NCI-H748 treated with DMSO at 0.1 percent for 48 hours (cell line): ENCODE measurements at regions not wholly inside any gene's neighbourhood (a gene's known extent, or its start where the extent isn't known, plus 50 kb on each side); places are given as distances from the start of the nearest gene placed in this dataset.
"Not testable (repeated sequence)": the region's sequence is repeated elsewhere in the genome, so short reads cannot be mapped to it uniquely, and the experiment has no call there.

Source experiments
- DNase-seq: peaks from one replicate; lab custom pipeline; 2025; lab: John Stamatoyannopoulos, UW

DNA sequence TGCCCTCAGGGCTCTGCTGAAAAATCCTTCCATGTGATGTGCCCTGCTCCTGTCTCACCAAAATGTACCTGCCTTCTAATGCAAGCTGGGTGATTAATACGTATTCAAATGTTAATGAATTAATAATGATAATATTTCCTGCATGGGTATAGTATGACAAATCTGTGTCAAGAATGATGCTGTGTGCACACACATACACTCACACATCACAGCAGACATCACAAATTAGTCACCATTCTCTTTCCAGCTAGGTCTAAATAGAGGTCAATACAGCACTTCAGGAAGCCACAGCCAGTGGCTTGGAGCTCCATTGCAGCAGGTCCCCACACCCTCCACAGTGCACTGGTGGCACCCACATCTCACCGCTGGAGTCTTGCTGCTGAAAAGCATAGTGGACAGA is 681.2 kb upstream of the NRP1 start:
- no peak for DNase-seq

DNA sequence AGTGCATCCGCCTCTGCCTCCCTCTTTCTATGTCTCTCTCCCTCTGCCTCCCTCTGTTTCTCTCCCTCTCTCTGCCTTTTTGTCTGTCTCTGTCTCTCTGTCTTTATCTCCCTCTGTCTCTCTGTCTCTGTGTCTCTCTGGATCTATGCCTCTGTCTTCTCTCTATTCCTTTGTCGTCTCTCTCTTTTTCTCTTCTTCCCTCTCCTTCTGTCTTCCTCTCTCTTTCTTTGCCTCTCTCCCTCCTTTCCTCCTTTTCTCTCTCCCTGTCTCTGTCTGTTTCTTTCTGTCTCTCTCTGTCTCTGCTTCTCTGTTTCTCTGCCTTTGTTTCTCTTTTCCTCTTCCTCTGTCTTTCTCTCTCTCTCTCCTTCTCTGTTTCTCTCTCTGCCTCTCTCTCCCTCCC is 678.8 kb upstream of the NRP1 start:
- no peak for DNase-seq

DNA sequence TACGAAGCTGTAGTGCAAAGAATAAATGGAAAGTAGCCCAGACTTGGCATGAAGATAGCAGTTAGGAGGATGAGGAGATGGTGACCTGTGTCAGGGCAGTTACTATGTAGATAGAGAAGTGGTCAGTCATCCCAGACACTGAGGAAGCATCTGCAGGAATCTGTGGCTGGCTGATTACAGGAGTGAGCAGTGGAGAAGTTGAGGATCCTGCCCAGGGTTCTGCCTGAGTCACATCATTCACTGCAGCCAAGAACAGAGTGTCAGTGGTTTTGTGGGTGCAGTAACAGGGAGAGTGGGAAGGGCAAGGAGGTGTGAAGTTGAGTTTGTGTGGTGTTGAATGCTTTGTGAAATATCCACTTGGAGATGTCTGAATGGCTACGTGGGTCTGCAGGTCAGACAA is 676.4 kb upstream of the NRP1 start:
- DNase-seq: no peak

DNA sequence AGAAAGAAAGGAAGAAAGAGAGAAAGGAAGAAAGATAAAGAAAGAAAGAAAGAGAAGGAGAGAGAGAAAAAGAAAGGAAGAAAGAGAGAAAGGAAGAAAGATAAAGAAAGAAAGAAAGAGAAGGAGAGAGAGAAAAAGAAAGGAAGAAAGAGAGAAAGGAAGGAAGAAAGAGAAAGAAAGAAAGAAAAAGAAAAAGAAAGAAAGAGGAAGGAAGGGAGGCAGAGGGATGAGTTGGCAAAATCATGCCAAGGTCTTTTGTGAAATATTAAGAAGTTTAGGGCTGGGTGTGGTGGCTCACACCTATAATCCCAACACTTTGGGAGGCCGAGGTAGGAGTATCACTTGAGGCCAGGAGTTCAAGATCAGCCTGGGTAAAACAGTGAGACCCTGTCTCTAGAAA is 675.8 kb upstream of the NRP1 start:
- DNase-seq: not testable (repeated sequence)

DNA sequence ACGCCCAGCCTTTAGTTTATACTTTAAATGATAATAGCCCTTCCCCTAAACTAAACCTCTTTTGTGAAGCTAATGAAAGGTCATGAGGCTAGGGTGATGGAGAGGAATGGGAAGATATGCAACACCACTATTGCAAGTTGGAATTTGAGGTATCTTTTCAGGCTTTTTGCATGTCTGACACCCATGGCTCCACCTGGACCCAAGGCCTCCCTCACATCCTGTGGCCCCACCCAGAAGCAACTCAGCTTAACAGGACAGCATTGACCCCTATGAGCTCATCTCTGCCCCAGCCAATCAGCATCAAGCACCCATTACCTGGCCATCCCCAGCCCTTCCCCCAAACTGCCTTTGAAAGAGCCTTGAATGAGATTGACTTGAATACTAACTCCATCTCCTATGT is 674.2 kb upstream of the NRP1 start:
- no peak for DNase-seq

DNA sequence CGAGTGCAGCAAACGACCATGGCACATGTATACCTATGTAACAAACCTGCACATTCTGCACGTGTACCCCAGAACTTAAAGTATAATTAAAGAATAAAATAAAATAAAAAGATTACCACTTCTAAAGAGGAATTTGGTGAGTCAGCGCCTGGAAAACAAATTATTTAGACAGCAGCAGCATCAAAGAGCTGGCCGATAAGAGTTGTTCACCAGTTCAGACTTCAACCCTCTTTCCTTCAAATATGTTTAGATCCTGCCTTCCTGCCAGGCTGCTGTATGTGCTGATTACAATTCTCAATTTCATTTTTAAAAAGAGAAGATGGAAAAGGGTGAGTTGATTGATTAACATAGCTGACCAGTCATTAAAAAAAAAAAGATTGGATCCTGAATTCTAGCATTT is 672.0 kb upstream of the NRP1 start:
- DNase-seq: no peak

DNA sequence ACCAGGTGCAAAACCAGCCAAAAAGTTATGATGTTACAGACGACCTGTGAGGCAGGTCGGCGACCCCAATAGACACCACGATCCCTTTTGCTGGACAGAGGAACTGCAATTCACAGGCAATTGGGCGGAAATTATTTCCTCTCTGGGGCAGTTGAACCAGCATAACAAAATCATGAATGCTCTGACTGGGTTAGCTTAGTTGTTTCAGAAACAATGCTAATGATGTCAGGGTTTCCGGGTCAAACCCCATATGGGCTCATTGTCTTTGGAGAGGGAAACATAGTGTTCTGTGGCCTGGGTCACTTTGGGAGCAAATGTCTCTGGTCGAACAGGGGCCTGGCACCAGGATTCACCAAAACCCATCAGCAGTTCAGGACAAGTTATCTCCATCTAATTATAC is 669.1 kb upstream of the NRP1 start:
- no peak for DNase-seq

DNA sequence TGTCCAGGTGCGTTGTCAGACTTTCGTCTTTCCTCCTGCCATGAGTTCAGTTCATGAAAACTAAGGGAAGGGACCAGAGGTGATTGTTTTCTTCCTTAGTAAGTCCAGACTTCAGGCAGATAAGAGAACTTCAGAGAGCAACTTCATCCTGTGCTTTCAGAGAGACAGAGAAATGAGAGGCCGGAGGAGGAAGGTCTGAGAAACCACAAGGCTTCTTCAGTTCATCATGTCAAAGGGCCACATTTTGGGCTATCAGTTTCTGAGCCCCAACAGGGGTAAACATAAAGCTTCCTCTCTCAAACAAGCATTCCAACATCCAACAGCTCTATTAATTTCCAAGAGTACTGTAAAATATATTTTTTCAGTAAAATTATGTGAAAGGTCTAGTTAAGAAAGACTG is 668.4 kb upstream of the NRP1 start:
- no peak for DNase-seq

DNA sequence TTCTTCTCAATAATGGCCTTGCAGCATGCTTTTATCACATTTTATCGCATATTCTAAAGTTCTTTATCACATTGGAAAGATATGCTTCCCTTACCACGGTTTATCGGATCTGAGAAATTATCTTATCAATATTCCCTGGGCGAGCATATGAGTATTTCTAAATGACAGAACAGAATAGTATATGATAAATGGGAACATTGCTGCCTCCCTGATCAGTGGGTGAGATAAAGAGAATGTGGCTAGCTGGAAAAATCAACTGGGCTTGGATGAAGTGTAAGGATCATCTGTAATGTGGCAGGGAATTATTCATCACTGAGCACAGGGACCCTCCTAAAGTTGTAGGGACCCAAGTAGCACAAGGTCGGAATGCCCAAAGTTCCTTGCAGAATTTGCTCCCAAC is 667.4 kb upstream of the NRP1 start:
- DNase-seq: no peak

DNA sequence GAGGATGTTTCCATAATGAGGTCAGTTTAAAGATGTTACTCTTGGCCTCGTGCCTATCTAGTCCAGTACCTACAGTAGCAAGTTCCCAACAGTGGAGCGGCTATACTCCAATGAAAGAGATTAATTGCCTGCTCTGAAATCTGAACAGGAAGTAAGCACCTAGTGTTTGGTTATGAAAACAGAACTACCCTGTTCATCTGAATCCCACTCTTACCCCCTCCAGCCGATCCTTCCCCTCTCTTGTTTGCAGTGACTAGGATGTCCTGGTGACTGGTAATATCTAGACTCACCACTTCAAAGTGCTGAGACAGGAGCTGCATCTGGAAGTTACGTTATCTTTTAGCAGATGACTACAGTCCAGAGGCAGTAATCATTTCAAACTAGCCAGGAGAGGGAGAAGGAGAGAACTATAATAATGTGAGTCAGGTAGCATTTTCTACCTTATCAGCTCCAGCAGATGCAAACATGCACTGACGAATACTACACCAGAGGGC is 666.7 kb upstream of the NRP1 start:
- DNase-seq: no peak

DNA sequence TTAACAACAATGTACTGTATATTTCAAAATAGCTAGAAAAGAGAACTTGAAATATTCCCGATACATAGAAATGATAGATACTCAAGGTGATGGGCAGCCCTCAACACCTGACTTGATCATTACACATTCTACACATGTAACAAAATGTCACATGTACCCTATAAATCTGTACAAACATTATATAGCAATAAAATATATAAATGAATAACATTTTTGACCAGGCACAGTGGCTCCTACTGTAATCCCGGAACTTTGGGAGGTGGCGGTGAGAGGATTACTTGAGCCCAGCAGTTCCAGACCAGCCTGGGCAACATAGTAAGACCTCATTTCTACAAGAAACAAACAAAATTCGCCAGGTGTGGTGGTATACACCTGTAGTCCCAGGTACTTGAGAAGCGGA is 659.5 kb upstream of the NRP1 start:
- no peak for DNase-seq

DNA sequence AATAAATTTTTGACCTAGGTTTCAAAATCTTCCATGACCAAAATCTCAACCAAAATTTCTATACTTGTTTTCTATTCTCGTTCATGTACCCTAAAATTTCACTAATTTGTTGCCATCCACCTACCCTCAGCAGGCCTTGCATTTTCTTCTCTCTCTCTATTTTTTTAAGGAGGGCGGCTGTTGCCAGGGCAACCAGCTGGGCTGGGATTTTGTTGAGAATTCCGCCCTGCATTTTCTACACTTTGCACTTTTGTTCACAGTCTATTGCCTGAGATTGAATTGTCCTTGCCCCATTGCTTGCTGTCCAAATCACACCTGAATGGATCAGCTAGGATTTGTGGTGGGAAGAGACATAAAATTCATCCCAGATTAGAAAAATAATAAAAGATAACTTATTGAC is 657.5 kb upstream of the NRP1 start:
- no peak for DNase-seq

DNA sequence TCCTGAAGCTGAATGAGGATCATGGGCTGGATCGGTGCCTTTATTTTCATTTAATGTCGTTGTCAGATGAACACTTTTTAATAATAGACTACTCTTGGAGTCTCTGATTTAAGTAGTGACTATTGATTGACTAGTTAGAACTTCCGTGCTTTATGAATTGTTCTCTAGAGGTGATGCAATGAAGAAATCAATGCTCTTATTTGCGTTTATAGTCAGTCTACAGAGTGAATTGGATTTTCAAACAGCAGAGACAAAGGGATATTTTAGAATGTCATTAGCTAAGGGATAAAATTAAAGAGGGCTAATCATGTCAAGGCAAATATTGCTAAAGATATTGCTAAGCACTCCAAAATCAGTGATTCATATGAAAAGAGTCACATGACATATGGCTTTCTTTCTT is 652.0 kb upstream of the NRP1 start:
- no peak for DNase-seq

DNA sequence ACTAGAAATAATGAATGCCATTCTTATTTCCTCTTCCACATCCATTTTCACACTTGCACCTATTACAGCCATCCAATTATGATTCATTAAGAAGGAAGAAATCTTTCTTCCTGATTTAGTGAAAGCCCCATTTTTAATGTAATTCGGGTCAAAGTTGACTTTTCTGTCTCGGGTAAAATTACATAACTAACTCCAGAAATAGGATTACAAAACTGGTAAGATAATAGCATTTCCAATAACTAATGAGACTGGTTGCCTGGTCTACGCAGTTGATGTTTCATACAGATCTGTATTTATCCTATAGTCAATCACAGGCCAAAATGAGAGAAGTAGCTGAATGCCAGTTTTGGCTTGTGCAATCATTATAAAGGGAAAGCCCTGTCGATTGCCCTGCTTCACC is 651.5 kb upstream of the NRP1 start:
- no peak for DNase-seq

DNA sequence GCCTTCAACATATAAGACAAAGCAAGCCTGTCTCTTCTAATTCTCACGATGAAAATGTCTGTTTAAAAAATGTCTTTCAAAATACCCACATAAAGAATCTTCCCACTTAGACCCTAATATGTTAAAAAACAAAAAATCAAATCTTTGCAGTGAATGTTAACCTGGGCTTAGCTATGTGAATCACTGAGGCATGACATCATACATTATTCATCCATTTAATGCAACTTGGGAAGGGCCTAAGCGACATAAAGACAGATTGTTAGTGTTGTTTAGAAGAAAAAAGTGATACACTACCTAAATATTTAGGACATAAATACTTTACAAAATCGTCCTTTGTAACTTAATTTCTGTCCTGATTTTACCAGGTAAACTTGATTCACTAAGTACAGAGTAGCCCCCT is 648.5 kb upstream of the NRP1 start:
- no peak for DNase-seq

DNA sequence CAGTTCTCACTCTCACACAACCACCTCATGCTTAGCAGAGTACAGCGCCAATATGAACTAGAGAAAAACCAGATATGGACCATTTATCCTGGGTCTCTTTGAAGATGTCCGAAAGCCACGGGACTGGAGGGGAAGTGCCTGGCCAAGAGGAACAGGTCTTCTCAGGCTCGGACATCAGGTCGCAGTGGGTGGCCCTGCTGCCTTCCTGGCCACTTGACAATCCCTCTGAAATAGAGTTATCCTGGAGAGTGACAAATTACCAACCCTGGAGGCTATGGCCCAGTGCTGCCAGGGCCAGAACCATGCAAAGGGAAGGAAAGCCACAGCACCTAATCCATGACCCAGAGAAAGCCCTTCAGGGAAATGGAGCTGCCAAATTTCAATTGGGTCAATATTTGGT is 646.8 kb upstream of the NRP1 start:
- DNase-seq: no peak

DNA sequence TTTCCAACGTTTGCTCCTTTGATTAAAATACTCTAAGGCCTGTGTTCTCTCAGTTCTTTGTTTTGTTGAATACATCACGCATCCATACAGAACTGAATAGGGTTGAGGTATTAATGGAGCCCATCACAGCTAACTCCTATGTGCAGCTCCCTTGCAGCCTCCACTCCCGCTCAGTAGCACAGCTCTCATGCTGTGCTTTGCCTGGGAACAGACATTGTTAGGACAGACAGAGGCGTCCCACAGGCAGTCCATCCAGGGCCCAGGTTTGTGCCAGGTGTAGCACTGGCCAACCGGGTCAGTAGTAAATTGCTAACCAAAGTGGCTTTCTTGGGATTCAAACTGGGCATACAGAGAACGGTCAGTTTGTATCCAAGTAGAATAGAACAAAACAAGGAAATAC is 644.7 kb upstream of the NRP1 start:
- no peak for DNase-seq

DNA sequence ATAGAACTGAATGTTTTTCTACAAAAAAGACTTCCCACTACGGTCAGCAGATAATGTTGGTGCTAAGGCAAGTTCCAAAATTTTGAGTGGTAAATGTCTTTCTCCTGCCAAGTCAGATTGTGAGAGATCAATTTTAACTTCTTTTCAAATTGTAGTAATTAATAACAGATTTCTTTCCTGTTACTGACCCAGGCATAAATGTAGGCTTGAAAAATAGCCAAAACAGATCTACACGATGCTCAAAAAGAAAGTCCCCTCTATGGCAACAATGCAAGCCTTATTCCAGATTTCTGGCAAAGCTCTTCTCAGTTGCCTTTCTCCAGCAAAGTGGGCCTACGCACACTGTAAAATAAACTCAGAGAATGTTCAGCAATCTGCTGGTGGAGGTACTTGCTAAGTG is 641.0 kb upstream of the NRP1 start:
- DNase-seq: no peak

DNA sequence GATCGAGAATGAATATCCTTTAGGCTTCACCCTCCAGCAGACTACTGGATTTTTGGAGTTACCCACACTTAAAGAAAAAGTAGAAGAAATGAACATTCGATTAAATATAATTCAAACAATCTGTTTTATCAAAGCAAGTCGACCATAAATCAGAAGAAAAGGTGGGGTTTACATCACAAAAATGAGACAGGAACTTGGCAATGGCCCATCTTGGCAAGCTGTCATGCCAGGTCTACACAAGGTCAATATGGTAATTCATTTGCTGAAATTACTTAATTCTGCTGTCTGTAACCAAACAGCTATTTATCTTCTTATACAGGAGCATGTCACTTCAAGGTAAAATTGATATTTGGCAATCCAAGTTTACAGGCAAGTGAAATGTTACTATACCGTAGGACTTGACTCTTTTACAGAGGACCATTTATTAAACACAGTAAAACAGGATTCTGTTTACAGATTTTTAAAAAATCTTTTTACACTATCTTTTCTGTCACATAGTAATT is 640.6 kb upstream of the NRP1 start:
- DNase-seq: no peak

DNA sequence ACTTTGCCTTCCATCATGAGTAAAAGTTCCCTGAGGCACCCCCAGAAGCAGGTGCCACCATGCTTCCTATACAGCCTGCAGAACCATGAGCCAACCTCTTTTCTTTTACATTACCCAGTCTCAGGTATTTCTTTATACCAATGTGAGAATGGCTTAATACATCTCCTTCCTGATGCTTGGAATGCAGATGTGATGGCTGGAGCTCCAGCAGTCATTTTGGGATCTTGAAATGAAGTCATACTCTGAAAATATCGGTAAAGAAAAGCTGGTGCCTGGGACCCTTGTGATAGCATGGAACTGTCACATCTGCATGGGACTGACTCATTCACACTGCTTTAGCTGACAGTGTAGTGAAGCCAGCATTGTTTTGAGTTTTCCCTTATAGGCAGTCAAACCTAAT is 634.5 kb upstream of the NRP1 start:
- no peak for DNase-seq

DNA sequence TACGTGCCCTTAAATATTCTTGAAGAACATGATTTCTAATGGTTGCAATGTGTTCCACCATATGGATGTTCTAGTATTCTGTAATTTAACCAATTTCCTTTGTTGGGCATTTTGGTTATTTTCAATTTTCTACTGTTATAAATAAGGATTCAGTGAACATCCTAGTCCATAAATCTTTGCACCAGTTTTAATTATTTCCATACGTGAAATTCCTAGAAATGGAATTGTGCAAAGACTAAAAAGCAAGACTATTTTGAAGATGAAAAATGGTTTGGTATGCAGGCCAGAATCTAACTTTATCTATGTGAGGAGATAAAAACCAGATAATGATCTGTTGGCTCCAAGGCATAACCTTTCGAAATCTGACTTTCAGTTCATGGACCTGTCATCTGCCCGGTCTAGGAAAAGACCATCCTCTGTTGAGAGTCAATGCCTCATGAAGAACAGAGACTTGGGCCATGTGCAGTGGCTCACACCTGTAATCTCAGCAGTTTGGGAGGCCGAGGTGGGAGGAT is 633.2 kb upstream of the NRP1 start:
- no peak for DNase-seq

DNA sequence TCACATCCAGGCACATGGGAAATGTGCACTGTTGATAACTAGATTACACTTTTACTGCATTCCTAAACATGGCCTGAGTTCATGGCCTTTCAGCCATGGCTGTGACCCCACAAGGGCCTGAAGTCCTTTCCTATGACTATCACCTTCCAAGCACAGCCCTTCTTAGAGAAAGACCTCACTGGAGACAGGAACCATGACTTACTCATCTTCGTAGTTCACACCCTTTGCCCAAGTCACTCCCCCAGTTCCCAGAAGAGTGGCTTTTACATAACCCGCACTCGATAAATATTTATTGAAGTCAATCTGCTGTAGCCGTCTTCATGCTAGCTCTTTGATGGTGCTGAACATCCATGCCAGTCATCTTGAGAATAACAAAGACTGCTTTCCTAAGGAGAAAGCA is 632.5 kb upstream of the NRP1 start:
- no peak for DNase-seq

DNA sequence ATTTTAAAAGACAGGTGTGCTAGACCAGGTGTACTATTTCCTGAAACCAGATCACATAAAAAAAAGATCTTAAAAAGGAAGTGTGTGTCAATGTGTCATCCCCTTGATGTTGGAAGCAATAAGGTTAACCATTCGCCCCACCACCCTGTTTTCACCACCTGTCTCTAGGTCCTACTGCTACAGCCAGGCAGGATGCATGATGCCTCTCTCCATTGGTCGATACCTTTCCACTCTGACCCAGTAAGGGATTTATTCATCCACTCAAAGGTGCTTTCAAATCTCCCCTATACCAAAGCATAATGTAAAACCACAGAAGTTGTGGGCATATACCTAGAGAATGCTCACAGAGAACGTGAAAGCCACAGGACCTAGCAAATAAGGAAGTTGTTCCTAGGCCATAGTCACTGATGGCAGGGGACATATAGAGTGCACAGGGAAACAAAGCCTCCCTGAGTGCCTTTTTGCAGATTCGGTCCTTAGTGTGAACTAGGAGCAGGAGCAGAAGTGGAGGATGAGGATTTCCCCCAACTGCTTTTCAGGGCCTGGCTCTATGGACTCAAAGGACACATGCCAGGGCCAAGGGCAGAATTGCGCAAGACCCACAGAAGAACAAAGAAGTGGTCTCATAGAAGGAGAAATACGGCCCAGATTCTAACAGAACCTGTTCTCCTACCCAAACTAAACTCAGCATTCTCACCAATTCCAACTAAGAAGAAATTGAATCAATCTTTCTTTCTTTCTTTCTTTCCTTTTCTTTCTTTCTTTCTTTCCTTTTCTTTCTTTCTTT is 631.5 kb upstream of the NRP1 start:
- DNase-seq: no peak

DNA sequence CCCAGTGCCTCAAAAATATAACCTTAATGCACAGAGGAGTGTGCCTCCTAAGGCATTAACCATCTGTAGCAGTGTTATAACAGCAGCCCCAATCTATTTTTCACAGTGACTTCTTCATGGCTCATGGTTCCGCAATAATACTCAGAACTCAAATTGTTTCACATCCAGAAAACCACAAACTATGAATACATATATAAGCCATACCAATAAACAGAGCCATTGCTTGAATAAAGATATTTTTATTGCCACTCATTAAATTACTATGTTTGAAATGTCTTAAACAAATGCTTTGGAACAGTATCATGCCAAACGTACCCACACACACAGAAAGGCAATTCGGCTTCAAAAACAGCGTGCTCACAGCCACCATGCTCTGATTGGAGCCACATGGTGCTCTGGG is 629.3 kb upstream of the NRP1 start:
- no peak for DNase-seq
